ENCODE measurements at regions not wholly inside any gene's neighbourhood (a gene's known extent, or its start where the extent isn't known, plus 50 kb on each side); places are given as distances from the start of the nearest gene placed in this dataset.

DNA sequence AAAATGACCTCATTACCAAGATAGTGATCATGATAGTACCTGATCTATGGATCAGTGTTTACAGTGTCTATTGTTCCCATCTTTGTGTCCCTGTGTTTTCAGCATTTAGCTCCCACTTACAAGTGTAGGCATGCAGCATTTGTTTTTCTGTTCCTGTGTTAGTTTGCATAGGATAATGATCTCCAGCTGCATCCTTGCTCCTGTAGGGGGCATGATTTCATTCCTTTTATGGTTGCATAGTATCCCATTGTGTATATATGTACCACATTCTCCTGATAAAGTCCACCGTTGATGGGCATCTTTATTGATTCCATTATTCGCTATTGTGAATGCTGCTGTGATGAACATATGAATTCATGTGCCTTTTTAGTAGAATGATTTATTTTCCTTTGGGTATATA, 215.4 kb upstream of the NAV3 start:
- H3K4me3 ChIP-seq (ENCODE audit: low read depth, low read length): no peak overlapping the region
- TF ChIP-seq, protein P1, sequence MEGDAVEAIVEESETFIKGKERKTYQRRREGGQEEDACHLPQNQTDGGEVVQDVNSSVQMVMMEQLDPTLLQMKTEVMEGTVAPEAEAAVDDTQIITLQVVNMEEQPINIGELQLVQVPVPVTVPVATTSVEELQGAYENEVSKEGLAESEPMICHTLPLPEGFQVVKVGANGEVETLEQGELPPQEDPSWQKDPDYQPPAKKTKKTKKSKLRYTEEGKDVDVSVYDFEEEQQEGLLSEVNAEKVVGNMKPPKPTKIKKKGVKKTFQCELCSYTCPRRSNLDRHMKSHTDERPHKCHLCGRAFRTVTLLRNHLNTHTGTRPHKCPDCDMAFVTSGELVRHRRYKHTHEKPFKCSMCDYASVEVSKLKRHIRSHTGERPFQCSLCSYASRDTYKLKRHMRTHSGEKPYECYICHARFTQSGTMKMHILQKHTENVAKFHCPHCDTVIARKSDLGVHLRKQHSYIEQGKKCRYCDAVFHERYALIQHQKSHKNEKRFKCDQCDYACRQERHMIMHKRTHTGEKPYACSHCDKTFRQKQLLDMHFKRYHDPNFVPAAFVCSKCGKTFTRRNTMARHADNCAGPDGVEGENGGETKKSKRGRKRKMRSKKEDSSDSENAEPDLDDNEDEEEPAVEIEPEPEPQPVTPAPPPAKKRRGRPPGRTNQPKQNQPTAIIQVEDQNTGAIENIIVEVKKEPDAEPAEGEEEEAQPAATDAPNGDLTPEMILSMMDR (IDR thresholded peaks at IDR 0.05; ENCODE audit: low read depth, low read length): 0 out of 2 replicates have a peak, but pooled peaks have one; percentile 9

DNA sequence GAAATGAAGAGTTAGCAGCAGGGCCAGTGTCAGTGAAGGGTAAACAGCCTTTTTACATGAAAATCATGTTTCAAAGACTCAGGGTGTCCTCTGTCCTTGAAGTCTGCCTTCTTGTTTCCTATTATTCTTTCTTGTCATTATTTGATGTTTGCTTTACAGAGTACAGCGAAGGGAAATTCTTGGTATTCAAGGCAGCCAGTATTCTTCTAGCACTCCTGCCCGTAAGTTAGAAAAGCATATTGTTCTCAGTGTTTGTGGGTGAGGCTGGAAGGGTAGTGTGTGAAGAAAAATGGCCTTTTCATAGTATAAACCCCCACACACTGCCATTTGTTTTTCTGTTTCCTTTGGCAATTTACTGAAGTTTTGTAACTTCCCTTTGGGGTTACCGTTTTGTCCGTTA, 217.3 kb upstream of the NAV3 start:
- TF ChIP-seq, protein P1 (IDR thresholded peaks at IDR 0.05; ENCODE audit: low read depth, low read length): no peak
- H3K4me3 ChIP-seq (ENCODE audit: low read depth, low read length): no peak overlapping the region

DNA sequence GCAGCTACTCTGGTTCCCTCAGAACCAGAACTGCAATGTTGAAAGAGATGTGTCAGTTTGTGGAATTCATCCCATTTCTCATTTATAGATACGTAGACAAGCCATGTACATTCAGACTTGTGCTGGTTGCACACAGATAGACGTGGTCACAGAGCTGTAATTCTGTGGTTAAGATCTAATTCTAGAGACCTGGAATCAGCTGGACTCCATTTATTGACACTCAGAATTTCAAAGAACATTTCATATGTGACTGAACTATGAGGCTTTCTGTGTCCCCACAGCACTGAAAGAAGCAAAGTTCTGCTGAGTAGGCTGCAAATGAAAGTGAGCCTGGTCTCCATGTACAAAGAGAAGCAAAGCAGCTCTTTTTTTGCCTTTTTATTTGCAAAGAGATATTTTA, 220.2 kb upstream of the NAV3 start:
- TF ChIP-seq, protein P1 (IDR thresholded peaks at IDR 0.05; ENCODE audit: low read depth, low read length): no peak
- no peak overlapping the region for H3K4me3 ChIP-seq (ENCODE audit: low read depth, low read length)

DNA sequence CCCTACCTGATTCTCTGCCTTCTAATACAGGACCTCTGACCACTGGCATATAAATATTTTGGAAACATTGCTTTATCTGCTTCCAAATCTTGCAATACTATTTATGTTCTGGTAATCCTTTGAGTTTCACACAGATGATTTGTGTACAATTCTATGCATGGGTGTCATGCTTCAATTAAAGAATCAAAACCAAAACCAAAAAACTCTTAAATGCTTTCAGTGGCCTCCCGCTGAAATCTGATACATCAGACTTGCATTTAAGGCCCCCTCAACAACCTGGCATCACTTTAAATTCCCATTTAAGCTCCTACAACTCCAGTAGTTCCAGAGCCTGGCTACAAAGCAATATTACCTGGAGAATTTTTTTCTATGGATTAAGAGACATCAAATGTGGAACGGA, 221.7 kb upstream of the NAV3 start:
- TF ChIP-seq, protein P1 (IDR thresholded peaks at IDR 0.05; ENCODE audit: low read depth, low read length): no peak
- H3K4me3 ChIP-seq (ENCODE audit: low read depth, low read length): no peak overlapping the region

DNA sequence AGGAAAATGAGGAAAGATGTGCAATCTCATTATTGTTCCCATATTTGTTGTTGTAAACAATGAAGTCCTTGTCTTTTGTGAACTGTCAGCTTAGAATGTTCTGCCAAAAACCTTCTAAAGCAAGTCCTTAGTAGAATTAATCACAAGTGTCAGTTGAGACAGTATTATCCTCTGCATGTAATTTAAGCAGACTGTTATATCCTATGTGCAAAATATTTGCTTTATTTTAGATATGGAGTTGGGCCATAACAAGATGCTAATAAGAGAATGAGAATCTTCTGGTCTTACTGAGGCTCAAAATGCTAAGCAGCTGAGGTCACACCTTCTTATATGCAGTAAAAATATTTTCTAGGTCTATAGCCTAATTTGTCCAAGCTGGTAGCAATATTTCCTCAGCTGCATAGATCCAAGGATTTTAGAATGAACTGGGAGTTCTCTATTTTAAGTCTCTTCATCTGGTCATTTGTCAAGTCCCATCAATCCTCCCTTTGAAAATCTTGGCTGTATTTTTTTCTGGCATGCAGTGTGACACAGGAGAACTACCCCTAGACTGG, 222.3 kb upstream of the NAV3 start:
- H3K4me3 ChIP-seq (ENCODE audit: low read depth, low read length): no peak overlapping the region
- TF ChIP-seq, protein P1 (IDR thresholded peaks at IDR 0.05; ENCODE audit: low read depth, low read length): no peak

DNA sequence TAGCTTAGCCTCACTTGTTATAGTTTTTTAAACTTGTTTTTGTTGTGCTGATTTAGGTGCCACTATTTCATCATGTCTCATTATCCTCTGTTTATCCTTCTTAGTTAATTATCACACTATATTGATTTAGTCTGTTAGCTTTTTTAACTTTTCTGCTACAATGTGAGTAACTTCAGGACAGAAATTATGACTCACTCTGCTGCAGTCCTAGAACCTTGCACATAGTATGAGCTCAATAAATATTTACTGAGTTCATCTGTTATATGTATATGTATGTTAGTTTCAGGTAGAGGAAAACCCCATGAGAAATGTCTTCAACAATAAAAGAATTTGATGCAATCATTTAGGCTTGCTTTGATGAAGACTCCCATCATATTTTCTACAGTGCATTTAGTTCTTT, 224.3 kb upstream of the NAV3 start:
- no peak overlapping the region for H3K4me3 ChIP-seq (ENCODE audit: low read depth, low read length)
- TF ChIP-seq, protein P1 (IDR thresholded peaks at IDR 0.05; ENCODE audit: low read depth, low read length): no peak

- TF ChIP-seq, protein P1 (IDR thresholded peaks at IDR 0.05; ENCODE audit: low read depth, low read length): no peak
- H3K4me3 ChIP-seq (ENCODE audit: low read depth, low read length): no peak overlapping the region
Observed at GRCh38 chr12:77603946-77604345, 226.7 kb upstream of the NAV3 start.
